ENCODE measurements at regions not wholly inside any gene's neighbourhood (a gene's known extent, or its start where the extent isn't known, plus 50 kb on each side); places are given as distances from the start of the nearest gene placed in this dataset.

GRCh38 chr3:104648823-104649222, 717.9 kb upstream of the ALCAM start:
- no peak for TF ChIP-seq CTCF (IDR thresholded peaks at IDR 0.05; ENCODE audit: insufficient read depth, low read depth, low read length, missing control alignments)
- H3K4me3 ChIP-seq (ENCODE audit: low read length) = no peak overlapping the region
- DNase-seq (ENCODE audit: low read depth) = no peak

GRCh38 chr3:104669083-104669482, 697.6 kb upstream of the ALCAM start:
- TF ChIP-seq CTCF (IDR thresholded peaks at IDR 0.05; ENCODE audit: insufficient read depth, low read depth, low read length, missing control alignments) = no peak
- DNase-seq (ENCODE audit: low read depth) = no peak
- no peak overlapping the region for H3K4me3 ChIP-seq (ENCODE audit: low read length)

GRCh38 chr3:104672331-104672730, 694.4 kb upstream of the ALCAM start:
- no peak for TF ChIP-seq CTCF (IDR thresholded peaks at IDR 0.05; ENCODE audit: insufficient read depth, low read depth, low read length, missing control alignments)
- DNase-seq (ENCODE audit: low read depth) = no peak
- no peak overlapping the region for H3K4me3 ChIP-seq (ENCODE audit: low read length)

DNA sequence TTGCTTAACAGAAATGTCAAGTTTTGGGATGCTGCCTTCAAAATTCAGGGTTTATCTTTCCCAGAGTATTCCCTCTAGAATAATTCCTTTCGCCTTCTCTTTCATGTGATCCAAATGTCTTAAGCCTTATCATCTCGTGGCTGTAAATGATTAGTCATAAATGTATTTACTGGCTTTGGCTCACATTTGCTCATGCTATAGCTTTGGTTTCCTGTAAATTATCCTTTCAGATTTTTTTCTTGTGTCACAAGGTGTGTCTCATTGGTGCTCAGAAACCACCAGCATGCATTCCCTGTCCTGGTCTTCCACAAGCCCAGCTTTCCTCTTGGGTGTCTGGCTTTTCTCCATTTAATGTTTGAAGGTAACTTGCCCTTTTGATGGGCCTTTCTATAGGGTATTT, 692.7 kb upstream of the ALCAM start:
- TF ChIP-seq CTCF (IDR thresholded peaks at IDR 0.05; ENCODE audit: insufficient read depth, low read depth, low read length, missing control alignments) = no peak
- no peak overlapping the region for H3K4me3 ChIP-seq (ENCODE audit: low read length)
- peak; percentile 33 for DNase-seq (ENCODE audit: low read depth)

DNA sequence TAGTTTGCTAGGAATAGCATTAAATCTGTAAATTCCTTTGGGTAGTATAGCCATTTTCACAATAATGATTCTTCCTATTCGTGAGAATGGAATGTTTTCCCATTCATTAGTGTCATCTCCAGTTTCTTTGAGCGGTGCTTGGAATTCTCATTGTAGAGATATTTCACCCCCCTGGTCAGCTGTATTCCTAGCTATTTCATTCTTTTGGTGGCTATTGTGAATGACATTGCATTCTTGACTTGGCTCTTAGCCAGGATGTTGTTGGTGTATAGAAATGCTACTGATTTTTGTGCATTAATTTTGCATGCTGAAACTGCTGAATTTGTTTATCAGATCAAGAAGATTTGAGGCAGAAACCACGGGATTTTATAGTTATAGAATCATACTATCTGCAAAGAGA, 690.5 kb upstream of the ALCAM start:
- no peak overlapping the region for H3K4me3 ChIP-seq (ENCODE audit: low read length)
- no peak for DNase-seq (ENCODE audit: low read depth)
- no peak for TF ChIP-seq CTCF (IDR thresholded peaks at IDR 0.05; ENCODE audit: insufficient read depth, low read depth, low read length, missing control alignments)

DNA sequence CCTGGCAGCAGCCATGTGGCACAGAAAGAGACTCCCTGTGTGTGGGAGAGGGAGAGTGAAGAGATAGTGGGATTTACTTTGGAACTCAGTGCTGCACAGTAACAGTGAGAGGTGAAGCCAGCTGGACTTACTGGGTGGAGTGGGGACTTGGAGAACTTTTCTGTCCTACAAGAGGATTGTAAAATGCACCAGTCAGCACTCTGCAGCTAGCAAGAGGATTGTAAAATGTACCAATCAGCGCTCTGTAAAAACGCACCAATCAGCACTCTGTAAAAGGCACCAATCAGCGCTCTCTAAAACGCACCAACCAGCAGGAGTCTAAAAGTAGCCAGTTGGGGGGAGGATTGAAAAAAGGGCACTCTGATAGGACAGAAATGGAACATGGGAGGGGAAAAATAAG, 688.8 kb upstream of the ALCAM start:
- TF ChIP-seq CTCF (IDR thresholded peaks at IDR 0.05; ENCODE audit: insufficient read depth, low read depth, low read length, missing control alignments) = no peak
- no peak overlapping the region for H3K4me3 ChIP-seq (ENCODE audit: low read length)
- no peak for DNase-seq (ENCODE audit: low read depth)

- no peak overlapping the region for H3K4me3 ChIP-seq (ENCODE audit: low read length)
- TF ChIP-seq CTCF (IDR thresholded peaks at IDR 0.05; ENCODE audit: insufficient read depth, low read depth, low read length, missing control alignments) = no peak
- DNase-seq (ENCODE audit: low read depth) = no peak
Observed at GRCh38 chr3:104685492-104685891, 681.2 kb upstream of the ALCAM start.
